ENCODE measurements at regions not wholly inside any gene's neighbourhood (a gene's known extent, or its start where the extent isn't known, plus 50 kb on each side); places are given as distances from the start of the nearest gene placed in this dataset.
A peak's percentile ranks its signal among the peaks of the same experiment; 100 is the strongest.
"Not testable (repeated sequence)": the region's sequence is repeated elsewhere in the genome, so short reads cannot be mapped to it uniquely, and the experiment has no call there.

DNA sequence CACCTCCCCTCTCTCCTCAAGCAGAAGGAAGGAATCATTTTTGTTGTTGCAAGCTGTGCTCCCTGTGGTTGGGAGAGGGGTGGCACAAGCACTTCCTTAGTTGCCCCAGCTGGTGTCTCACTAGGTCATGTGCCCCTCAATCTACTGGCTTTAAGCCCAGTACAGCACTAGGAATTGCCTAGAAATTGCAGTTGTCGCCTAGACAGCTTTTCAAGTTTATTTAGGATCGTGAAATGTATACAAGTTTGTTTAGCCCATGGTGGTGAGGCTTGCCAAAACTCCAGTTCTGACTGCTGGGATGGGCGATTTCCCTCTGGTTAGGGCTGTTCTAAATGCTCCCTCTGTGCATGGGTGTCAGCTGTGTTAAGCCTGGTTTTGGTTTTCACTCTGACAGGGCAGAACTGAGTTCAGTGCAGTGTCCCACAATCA, 126.8 kb upstream of the ZNF644 start:
- no peak for DNase-seq

DNA sequence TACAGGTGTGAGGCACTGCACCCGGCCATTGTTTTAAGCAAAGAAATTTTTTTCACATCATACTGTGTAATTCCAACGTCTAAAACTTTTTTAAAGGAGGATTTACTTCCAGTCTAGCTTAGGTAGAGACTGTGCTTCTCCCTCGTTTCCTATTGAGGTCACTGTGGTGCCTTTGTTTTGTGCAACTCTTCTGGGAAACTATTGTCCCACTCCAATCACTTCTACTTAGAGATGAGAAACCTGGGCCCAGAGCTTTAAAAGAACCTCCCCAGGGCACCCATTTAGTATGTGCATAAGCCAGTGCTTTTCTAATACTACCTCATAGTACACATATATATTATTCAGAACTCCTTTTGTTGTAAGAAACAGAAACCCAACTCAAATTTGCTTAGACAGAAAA, 120.0 kb upstream of the ZNF644 start:
- DNase-seq = no peak

DNA sequence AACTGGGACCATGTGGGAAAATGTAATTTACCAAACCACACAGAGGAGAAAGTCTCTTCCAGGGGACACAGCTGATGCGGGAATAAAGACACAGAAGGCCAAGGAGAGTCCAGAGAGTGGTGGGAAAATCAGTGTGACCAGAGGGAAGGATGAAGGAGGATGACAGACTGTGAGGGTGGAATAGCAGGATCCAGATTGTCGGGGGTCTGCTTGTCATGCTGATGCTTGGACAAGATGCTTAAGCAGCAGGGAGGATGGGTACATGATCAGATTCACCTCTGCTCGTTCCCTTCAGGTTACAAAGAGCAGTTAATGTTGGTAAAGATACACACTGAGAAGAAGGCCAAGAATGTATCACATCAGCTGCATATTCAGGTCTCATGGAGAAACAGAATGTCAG, 117.1 kb upstream of the ZNF644 start:
- DNase-seq = no peak

DNA sequence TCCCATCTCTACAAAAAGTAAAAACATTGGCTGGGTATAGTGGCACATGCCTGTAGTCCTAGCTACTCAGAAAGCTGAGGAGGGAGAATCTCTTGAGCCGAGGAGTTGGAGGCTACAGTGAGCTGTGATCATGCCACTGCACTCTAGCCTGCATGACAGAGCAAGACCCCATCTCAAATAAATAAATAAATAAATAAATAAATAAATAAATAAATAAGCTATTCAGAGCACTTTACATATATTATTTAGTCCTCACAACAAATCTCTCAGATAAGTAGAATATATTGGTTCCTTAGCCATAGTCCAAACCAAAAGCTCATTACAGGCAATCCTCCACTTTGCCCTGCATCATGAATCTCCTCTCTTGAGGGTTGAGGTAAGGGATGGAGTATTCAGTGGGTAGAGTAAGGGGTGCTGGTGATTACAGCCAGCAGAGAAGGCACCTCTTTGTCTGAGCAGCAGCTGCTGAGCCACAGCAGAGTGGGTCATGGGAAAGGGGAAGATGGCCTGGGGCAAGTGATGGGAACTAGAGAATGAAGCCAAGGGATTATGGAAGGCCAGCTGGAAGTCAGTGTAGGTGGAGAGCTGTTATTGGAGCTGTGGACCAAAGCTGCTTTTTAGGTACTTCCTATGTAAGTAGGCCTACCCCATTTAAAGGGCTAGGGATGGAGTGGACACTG, 115.5 kb upstream of the ZNF644 start:
- DNase-seq = no peak

DNA sequence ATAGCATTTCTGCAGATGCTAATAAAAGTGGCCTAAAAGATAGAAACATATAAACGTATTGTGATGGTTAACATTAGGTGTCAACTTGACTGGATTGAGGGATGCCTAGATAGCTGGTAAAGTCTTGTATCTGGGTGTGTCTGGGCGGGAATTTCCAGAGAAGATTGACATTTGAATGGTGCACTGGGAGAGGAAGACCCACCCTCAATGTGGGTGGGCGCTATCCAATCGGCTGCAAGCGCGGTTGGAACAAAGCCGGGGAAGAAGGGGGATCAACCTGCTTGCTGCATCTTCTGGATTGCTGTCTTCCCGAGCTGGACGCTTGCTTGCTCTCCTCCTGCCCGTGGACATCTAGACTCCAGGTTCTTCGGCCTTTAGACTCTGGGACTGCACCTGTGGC, 114.0 kb upstream of the ZNF644 start:
- DNase-seq = no peak

DNA sequence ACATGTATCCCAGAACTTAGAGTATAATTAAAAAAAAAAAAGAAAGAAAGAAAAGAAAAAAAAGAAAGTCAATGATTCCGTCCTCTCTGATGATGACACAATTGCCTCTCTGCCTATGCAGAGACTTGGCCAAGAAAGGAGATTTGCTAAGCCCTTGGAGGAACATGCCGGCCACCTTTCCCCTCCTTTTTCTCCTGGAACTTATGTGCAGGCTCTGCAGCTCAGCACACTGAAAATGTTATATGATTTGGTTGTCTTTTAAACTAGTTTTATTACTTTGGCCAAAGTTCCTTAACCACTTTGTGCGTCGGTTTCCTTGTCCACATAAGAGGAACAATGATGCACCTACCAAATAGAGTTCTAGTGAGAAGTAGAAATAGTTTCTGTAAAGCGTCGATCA, 111.4 kb upstream of the ZNF644 start:
- DNase-seq = no peak

DNA sequence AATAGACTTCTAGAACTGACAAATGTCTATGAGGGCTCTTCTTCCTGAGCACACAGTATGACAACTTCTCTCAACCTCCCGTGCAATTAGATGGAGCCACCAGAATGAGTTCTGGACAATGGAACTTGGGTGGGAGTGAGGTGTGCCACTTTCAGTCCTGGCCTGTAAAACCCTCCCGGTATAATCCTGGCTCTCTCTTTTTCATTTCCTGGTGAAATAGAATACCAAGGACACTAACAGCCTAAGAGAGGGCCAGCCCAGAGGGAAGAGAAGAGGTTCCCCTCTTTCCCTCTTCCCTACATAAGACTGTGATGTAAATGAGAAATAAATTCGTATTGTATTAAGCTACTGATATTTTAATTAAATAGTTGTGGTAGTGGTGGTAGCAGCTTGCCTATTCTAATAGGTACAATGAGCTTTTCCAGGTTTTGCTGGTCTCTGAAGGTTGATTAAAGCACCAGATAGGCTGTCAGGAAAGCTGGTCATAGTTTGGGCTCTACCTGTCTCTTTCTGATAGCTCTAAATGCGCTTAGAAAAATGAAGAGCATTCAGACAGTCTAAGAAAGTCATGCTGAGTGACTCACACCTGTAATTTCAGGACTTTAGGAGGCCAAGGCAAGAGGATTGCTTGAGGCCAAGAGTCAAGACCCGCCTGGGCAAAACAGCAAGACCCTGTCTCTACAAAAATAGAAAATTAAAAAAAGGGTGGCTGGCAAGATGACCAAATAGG, 108.6 kb upstream of the ZNF644 start:
- DNase-seq = no peak

DNA sequence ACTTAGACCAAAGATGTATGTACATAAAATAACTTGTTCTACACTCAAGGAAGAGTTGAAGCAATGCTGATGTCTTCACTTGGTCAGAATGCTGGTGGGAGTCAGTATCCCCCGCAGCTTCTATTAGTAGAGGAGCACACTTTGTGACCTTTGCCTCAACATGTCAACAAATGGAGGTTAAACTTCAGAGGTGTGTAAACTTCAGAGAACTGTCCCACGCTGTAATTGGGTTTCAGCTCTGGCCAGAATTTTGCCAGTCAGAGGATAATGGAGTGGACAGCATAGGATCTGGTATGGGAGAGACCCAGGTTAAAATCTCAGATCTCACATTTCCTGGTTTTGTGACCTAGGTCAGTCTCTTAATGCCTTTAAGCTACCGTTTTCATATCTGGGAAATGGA, 107.6 kb upstream of the ZNF644 start:
- no peak for DNase-seq

DNA sequence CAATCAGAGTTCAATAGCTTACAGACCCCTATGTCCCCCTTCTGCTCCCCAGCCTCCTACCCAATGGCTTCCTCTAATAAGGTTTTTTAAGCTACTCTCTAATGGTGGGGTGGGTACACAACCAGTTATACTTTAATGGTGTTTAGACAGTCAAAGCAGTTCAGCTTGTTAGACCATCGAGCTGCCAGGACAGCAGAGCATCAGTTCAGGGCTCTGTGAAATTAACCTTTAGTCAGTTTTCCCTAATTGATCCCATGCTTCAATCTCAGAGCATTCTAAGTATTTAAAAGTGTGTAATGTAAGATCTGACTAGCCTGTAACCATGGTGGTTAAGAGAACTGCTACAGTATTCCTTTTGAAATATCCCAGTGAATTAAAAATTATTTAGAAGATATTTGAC, 107.2 kb upstream of the ZNF644 start:
- no peak for DNase-seq

DNA sequence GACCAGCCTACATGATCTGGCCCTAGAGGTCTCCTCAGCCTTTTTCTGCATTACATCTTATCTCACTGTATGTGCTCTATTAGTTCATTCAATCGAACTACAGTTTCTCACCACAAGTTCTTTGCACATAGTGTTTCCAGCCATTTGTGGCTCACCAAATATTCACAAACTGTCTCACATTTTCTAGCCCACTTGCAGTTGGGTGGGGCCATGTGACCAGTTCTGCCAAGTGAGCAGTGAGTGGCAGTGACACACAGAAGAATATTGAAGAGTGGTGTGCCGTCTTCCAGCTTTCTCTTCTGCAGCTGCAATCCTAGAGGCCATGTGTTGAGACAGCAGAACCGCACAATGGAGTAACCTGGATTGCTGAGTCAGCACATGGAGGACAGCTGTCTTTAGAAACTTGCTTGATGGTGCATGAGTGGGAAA, 103.2 kb upstream of the ZNF644 start:
- no peak for DNase-seq

DNA sequence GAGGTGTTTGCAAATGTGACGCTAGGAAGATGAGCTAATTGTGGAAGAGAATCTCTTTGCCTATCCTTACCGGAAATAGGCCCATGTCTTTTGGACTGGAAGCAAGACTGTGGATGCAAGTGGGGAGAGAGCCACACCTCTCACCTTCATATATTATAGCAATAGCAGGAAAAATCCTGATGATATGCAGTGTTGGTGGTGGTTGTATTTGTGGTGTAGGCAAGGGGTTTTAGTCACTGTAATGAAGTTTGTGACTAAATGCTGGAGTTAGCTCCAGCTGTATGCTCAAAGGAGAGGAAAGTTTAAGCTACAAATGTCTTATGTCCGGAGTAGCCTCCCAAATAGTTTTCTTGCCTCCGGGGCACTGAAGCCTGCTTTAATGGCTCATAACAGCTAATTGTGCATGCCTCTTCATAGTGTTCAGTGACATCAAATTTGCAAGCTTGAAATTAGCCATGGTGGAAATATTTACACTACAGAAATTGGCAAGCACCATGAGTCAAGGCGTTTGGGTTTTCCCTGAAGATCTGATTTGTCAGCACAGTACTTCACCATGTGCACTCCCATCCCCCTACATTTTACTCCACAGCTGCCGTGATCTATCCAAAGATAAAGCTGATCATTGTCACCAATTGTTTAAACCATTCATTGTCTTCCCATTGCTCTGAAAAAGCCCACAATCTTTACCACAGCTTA, 102.6 kb upstream of the ZNF644 start:
- no peak for DNase-seq

DNA sequence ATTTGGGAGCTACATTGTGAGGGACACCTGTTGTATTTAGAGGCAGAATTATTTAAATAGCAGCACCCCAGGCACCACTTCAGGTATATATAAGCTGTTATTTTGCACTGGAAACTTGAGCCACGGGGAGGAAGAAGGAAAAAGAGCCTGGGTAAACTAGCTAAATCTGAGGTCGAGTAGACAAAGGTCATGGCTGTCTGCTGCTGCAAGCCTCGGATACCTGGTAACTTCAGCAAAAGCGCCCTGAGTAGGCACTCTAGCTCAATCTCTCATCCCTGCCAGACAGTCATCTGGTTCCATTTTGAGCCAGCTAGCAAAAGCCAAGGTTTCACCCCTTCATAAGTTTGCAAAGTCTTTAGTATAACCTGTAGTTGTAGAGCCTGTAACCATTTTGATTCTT, 101.9 kb upstream of the ZNF644 start:
- no peak for DNase-seq

DNA sequence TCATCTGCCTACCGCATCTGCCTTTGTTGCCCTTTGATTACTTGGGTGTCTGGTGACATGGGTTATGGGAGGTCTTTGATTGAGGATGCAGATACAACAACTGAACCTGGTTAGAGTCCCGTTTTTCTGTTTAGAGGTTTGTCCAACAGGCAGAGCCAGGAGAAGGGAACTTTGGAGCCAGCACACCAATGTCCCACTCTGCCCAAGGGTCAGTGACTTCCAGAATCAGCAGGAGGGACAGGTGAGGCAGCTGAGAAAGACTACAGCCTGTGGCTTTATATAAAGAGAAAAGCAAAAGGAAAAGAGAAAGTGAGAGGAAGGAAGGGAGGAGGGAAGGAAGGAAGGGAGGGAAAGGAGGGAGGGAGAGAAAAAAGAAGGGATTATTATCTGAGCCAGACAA, 101.5 kb upstream of the ZNF644 start:
- DNase-seq = no peak

DNA sequence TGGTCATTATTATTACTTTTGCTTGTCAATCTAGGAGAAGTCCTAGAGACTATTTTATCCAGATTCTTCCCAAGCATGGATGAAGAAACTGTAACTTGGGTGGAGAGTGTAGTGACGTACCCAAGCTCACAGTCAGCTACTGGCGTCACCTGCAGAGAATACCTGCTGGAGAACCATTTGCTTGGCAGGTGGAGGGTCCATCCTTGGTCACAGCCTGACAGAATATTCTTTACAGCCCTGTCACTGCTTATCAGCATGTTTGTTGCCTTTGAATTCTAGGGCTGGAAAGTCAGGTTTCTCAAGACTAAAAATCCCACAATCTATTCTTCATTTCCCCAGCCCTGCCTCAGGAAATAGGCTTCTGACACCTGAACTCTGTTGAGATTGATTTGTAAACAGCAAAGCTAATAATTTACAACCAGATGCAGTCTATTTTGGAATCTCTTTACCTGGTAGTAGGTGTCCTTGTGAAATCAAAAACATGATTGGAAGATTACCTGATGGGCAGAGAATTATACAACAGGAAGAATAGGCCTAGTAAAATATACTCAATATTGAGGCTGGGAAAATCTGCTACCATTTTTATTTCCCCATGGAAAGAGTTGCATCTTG, 100.4 kb upstream of the ZNF644 start:
- DNase-seq = no peak

DNA sequence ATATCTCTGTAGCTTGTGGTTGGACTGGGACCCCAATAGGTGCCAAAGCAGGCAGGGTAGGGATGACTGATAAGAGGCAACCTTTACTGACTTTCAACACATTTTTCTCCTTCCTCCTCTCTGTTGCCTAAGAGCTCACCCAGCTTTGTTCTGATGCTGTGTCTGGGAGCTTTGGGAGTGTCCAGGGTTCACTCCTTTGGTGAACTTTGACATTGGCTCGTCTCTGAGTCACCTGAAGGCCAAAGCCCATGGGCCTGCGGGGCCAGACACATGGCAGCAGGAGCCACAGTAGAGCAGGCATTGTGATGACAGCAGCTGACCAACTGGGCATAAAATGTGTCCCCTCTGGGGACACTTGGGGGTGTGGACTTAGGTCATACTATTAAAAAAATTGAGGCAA, 99.5 kb upstream of the ZNF644 start:
- no peak for DNase-seq

DNA sequence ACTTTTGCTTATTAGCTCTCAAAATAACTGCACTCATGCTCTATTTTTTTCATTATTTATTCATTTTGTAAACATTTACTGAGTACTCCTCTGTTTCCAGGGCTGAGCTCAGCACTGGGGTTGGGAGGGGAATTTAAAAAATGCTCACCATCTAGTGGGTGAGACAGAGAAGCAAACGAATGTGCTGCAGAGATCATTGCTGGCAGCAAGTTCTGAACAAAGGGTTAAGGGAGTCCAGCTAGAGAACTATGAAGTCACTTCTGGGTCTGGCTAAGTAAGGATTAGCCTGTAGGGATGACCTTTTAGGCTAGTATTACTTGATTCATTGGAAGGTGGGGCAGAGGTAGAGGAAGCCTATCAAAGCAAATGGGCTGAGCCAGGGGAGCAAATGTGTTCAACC, 99.1 kb upstream of the ZNF644 start:
- no peak for DNase-seq

DNA sequence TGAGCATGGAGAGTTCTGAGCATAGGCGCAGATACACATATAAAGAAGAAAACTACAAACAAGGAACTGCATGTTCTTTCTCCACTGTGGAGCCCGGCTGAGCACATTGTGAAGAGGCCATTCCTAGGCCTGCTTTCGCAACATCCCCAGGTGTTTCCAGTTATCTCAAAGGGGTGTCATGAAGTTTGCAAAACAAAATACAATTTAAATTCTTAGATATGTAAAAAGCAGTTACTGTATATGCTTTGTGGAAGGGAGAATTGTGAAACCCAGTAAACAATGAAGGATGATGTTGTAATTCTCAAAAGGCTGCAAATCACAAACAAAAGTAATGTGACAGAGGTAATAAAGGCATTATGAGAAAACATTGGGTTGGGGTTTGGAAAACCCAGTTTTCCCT, 98.6 kb upstream of the ZNF644 start:
- DNase-seq = no peak

DNA sequence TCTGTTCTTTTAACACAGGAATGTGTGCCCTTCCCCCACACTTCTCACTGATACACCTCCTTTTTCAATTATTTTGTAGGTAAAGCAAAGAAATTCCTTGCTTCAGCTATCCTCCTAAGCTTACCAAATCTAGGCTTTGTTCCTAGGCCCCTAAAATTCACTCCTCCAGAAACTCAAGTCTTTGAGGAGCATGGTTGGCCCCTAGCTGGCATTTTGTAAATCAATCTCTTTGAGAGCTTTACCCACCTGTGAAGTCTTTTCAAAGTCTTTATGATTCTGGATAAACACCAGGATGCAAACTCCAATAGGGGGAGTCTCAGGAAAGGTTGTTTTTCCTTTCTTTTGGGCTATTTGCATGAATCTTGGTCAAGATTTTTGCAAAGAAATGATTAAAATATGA, 82.9 kb upstream of the ZNF644 start:
- DNase-seq = no peak

DNA sequence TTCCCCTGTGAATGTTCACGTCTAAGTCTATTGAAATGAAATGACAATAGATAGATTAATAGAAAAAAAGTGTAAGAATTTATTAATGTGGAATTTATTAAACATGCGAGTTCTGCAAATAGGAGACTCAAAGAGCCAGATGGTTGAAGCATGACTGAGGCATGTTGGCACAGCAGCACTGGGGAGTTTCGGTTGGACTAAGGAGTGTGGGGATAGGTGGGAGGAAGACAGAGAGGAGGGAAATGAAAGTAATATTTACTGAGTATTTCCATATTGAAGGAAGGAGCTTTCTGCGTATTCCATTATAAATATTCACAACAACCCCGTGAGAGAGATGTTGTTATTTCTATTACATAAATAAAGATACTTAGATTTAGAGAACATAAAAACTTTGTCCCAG, 79.5 kb upstream of the ZNF644 start:
- DNase-seq = no peak

DNA sequence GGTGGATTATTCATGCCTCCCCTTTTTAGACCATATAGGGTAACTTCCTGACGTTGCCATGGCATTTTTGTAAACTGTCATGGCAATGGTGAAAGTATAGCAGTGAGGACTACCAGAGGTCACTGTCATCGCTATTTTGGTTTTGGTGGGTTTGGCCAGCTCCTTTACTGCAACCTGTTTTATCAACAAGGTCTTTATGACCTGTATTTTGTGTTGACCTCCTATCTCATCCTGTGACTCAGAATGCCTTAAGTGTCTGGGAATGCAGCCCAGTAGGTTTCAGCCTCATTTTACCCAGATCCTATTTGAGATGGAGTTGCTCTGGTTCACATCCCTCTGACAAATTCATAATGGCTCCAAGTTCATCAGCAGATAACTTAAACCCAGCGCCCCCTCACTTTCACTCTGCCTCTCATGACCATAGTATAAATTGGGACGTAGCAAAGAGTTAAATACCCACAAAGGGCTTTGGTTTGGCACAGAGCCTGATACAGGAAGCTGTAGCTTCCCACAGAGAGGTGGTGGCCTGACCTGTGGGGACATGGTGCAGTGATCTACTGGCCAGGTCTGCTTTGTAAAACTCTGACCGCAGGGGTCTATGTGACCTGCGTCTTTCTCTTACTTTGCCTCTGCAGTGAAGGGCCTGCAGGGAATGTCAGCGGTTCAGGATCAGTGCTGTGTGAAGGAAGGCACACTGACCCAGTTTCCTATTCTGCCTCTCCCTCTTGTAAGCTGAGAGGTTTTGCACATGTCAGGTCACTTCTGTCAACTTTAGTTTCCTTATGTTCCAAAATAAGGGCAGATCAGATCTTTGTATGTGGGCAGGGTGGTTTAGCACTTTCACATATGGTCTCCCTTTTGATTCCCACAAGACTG, 78.1 kb upstream of the ZNF644 start:
- no peak for DNase-seq

DNA sequence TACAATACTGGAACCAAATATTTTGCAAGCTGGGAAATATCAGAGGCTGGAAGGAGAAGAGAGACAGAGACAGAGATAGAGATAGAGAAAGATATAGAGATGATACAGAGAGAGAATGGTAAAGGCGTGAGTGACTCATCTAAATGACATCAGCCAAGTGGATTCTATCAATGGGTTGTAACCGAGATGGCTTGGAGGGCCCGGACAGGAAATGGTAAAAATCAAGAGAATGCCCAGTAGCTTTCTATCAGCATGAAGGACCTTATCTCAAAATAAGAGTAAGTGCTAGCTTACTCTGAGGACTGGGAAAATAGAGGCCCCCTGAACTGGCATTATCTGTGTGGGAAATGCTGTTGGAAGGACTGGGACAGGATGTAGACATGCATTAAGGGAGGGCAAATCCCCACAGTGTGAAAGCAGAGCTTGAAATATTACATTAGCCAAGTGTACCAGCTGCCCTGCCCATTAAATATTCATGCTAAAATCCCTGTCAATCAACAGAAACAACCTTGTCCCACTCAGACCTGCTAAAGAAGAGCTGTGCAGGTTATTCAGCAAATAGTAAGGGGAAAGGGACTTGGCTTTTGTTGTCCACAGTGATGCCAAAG, 76.6 kb upstream of the ZNF644 start:
- peak; percentile 41 for DNase-seq

DNA sequence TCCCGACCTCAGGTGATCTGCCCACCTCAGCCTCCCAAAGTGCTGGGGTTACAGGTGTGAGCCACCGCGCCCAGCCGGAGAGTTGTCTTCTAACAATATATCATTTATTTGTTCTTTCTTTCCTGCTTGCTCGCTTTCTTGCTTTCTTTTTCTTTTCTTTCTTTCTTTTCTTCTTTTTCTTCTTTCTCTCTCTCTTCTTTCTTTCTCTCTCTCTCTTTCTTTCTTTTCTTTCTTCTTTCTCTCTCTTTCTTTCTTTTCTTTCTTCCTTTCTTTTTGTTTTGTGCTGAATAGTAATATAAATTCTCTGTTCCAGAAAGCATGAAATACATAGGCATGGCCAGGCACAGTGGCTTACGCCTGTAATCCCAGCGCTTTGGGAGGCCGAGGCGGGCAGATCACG, 73.5 kb upstream of the ZNF644 start:
- DNase-seq = not testable (repeated sequence)

All from HCEC 1CT (cell line).